Uterus (tissue), 3 donors: ENCODE measurements at regions not wholly inside any gene's neighbourhood (a gene's known extent, or its start where the extent isn't known, plus 50 kb on each side); places are given as distances from the start of the nearest gene placed in this dataset.

Experiments
- DNase-seq, 2 donors: peaks; one replicate each; pipeline ENCODE4 v3.0.0-alpha.2; 2019 to 2020
- H3K27ac ChIP-seq, 2 donors: fragments of 200-600 bp; sonication (generic); 1 replicate in 1 of 2; 2 replicates in 1 of 2; pipeline ENCODE4 v1.5.1; 2016 to 2018
- H3K27me3 ChIP-seq, 2 donors: fragments of 200-600 bp; sonication (generic); one replicate each; pipeline ENCODE4 v1.5.1; 2018 to 2019; ENCODE audit warnings: control low read depth in 1 of 2
- H3K36me3 ChIP-seq, 2 donors: fragments of 200-600 bp; sonication (generic); one replicate each; pipeline ENCODE4 v1.5.1; 2019; ENCODE audit warnings: control low read depth in 1 of 2
- H3K4me1 ChIP-seq, 2 donors: fragments of 200-600 bp; sonication (generic); one replicate each; pipeline ENCODE4 v1.5.1; 2018 to 2019; ENCODE audit warnings: control low read depth in 1 of 2
- H3K4me3 ChIP-seq, 2 donors: fragments of 200-600 bp; sonication (generic); 1 replicate in 1 of 2; 2 replicates in 1 of 2; pipeline ENCODE4 v1.5.1; 2018 to 2019; ENCODE audit warnings: mild to moderate bottlenecking in 1 of 2
- H3K9me3 ChIP-seq, 2 donors: fragments of 200-600 bp; sonication (generic); one replicate each; pipeline ENCODE4 v1.5.1; 2019; ENCODE audit warnings: control low read depth in 1 of 2
- POLR2A ChIP-seq, 2 donors: fragments of 450-650 bp; IDR thresholded peaks; one replicate each; pipeline ENCODE4 v1.6.1; 2016; ENCODE audit warnings: antibody characterized with exemption in 2 of 2, mild to moderate bottlenecking in 1 of 2, moderate library complexity in 1 of 2
- intact Hi-C: fragments of 100-400 bp; cut with DNase I; formaldehyde crosslinking; loops from one replicate; pipeline ENCODE4 v1.15.1; 2023; ENCODE audit warnings: low total_unique reads
- TF ChIP-seq, protein P1 (sequence below), 4 experiments: fragments of 200-600 bp in 2 of 4; fragments of 450-650 bp in 2 of 4; sonication (generic) in 2 of 4; IDR thresholded peaks; one replicate each; pipeline ENCODE4 v1.5.1; 2016 to 2019; ENCODE audit warnings: antibody characterized with exemption in 4 of 4, mild to moderate bottlenecking in 2 of 4, moderate library complexity in 1 of 4
- donor health status: DM: yes; HTN: yes; CAD: no.

DNA sequence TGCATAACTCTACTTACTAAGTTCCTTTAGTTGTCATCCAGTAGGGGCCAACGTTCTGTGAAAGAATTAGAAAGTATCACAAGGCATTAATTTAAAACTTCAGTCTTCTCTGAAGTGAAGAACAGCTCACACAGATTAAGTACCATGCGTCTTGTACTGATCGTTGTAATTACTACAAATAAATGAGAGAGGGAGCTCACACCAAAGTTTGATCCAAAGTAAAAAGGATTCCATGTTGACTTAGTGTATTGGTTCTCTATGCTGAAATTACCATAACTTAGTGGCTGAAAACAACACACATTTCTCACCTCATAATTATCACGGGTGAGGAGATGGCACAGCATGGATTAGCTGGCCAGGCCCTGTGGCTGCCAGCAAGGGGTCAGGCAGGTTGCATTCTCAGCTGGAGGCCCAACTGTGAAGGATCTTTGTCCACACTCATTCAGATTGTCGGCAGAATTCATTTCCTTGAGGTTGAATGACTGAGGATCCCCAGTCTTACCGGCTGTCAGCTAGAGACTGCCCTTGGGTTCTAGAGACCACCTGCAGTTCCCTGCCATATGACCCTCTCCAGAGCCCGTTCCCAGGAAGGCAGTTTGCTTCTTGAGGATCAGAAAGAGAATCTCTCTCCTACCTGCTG is 169.1 kb downstream of the YTHDC2 start:
- intact Hi-C loops, result no loop called here
- no peak for DNase-seq
- no peaks in the 10 kb centered on the region for H3K4me1 ChIP-seq
- no peaks in the 10 kb centered on the region for H3K27me3 ChIP-seq
- no peak for TF ChIP-seq POLR2A (IDR thresholded peaks at IDR 0.05)
- TF ChIP-seq, protein P1, sequence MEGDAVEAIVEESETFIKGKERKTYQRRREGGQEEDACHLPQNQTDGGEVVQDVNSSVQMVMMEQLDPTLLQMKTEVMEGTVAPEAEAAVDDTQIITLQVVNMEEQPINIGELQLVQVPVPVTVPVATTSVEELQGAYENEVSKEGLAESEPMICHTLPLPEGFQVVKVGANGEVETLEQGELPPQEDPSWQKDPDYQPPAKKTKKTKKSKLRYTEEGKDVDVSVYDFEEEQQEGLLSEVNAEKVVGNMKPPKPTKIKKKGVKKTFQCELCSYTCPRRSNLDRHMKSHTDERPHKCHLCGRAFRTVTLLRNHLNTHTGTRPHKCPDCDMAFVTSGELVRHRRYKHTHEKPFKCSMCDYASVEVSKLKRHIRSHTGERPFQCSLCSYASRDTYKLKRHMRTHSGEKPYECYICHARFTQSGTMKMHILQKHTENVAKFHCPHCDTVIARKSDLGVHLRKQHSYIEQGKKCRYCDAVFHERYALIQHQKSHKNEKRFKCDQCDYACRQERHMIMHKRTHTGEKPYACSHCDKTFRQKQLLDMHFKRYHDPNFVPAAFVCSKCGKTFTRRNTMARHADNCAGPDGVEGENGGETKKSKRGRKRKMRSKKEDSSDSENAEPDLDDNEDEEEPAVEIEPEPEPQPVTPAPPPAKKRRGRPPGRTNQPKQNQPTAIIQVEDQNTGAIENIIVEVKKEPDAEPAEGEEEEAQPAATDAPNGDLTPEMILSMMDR (IDR thresholded peaks at IDR 0.05), result no peak
- H3K36me3 ChIP-seq, result no peaks in the 10 kb centered on the region
- no peak overlapping the region for H3K27ac ChIP-seq
- H3K9me3 ChIP-seq, result no peaks in the 10 kb centered on the region
- H3K4me3 ChIP-seq, result no peak overlapping the region

GRCh38 chr5:113683211-113683610 is 169.7 kb downstream of the YTHDC2 start:
- no peaks in the 10 kb centered on the region for H3K36me3 ChIP-seq
- no peaks in the 10 kb centered on the region for H3K9me3 ChIP-seq
- no peak overlapping the region for H3K27ac ChIP-seq
- H3K4me3 ChIP-seq, result no peak overlapping the region
- no peaks in the 10 kb centered on the region for H3K4me1 ChIP-seq
- no peaks in the 10 kb centered on the region for H3K27me3 ChIP-seq
- intact Hi-C loops, result no loop called here
- no peak for DNase-seq
- TF ChIP-seq POLR2A (IDR thresholded peaks at IDR 0.05), result no peak
- TF ChIP-seq, protein P1 (IDR thresholded peaks at IDR 0.05), result no peak

DNA sequence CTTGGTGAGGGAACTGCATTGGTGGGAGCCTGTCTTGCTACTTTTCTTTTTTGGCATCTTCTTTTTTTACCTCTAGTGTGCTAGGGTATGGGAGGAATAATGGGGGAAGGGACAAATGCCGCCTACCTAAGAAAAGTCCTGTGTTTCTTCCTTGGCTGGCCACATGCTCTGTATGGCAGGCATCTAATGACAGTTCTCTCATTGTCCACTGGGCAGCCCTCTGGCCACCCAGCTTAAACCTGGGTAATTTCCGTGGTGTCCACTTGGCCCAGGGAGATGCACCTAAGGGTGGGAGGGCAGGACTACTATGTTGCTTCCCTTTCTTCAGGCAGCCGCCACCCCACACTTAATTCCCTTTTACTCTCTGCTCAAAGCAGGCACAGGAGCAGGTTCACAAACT is 173.1 kb downstream of the YTHDC2 start:
- H3K4me1 ChIP-seq, result no peaks in the 10 kb centered on the region
- TF ChIP-seq POLR2A (IDR thresholded peaks at IDR 0.05), result no peak
- TF ChIP-seq, protein P1 (IDR thresholded peaks at IDR 0.05), result no peak
- H3K27ac ChIP-seq, result no peak overlapping the region
- H3K27me3 ChIP-seq, result no peaks in the 10 kb centered on the region
- DNase-seq, result no peak
- no peaks in the 10 kb centered on the region for H3K9me3 ChIP-seq
- intact Hi-C loops, result no loop called here
- no peak overlapping the region for H3K4me3 ChIP-seq
- H3K36me3 ChIP-seq, result no peaks in the 10 kb centered on the region

DNA sequence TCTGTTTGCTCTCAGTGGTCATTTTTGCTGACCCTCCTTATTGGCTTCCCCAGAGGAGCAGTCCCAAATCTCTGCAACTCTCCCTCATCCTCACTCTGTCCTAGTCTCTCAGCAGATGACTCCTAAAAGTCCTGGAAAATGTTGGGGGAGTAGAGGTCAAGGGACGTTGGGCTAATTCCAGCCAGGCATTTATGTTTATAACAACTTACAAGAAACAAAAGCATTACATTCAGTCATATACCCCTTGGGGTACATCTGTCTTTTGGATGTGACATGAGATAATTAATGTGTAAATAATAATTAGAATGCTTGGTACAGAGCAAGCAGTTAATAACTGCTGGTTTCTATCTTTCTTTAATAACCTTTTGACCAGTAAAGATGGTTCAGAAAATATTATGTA is 176.2 kb downstream of the YTHDC2 start:
- H3K27ac ChIP-seq, result no peak overlapping the region
- H3K9me3 ChIP-seq, result no peaks in the 10 kb centered on the region
- intact Hi-C loops, result no loop called here
- TF ChIP-seq POLR2A (IDR thresholded peaks at IDR 0.05), result no peak
- TF ChIP-seq, protein P1 (IDR thresholded peaks at IDR 0.05), result no peak
- no peaks in the 10 kb centered on the region for H3K27me3 ChIP-seq
- H3K36me3 ChIP-seq, result no peaks in the 10 kb centered on the region
- DNase-seq, result no peak
- no peaks in the 10 kb centered on the region for H3K4me1 ChIP-seq
- no peak overlapping the region for H3K4me3 ChIP-seq

DNA sequence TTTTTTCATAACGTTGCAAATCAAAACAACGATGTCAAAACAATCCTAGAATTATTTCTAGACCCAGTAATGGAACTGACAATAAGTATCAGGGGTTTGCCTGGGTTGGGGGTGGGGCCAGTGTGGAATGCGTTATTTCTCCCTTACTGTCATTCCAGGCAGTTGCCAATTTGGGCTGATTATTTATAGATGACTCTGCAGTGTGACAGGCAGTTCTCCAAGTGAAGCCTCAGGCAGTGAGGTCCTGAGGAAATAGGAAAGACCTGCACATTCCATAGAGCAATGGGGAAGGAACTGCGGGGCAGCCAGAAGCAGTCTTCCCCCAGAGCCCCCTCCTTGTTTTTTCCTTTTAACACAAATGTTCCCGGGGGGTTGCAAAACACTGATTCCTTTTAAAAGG is 179.0 kb downstream of the YTHDC2 start:
- TF ChIP-seq POLR2A (IDR thresholded peaks at IDR 0.05), result no peak
- TF ChIP-seq, protein P1 (IDR thresholded peaks at IDR 0.05), result no peak
- no peaks in the 10 kb centered on the region for H3K36me3 ChIP-seq
- no peaks in the 10 kb centered on the region for H3K4me1 ChIP-seq
- H3K4me3 ChIP-seq, result no peak overlapping the region
- intact Hi-C loops, result no loop called here
- H3K27me3 ChIP-seq, result no peaks in the 10 kb centered on the region
- H3K27ac ChIP-seq, result no peak overlapping the region
- H3K9me3 ChIP-seq, result no peaks in the 10 kb centered on the region
- DNase-seq, result no peak
